Hepatocyte (in vitro differentiated cells): ENCODE measurements at regions not wholly inside any gene's neighbourhood (a gene's known extent, or its start where the extent isn't known, plus 50 kb on each side); places are given as distances from the start of the nearest gene placed in this dataset.

Source experiments
- DNase-seq: peaks from one replicate; pipeline ENCODE4 v3.0.0-alpha.2; 2016; ENCODE audit warnings: low spot score
- H2AFZ ChIP-seq: fragments of 200-600 bp; sonication (generic); 2 replicates; pipeline ENCODE4 v1.6.0; 2016; ENCODE audit warnings: antibody characterized with exemption, mild to moderate bottlenecking
- H3K27ac ChIP-seq: fragments of 200-600 bp; sonication (generic); 2 replicates; pipeline ENCODE4 v1.5.1; 2016; ENCODE audit warnings: mild to moderate bottlenecking
- H3K27me3 ChIP-seq: fragments of 200-600 bp; sonication (generic); 2 replicates; pipeline ENCODE4 v1.6.1; 2016
- H3K36me3 ChIP-seq: fragments of 200-600 bp; sonication (generic); replicated peaks from 2 replicates; pipeline ENCODE4 v1.5.1; 2016; ENCODE audit warnings: low read depth; ENCODE audit not compliant: insufficient read depth
- H3K4me1 ChIP-seq: fragments of 200-600 bp; sonication (generic); 2 replicates; pipeline ENCODE4 v1.5.1; 2016; ENCODE audit warnings: mild to moderate bottlenecking, moderate library complexity; ENCODE audit not compliant: insufficient read depth
- H3K4me2 ChIP-seq: fragments of 200-600 bp; sonication (generic); 2 replicates; pipeline ENCODE4 v1.6.0; 2016
- H3K4me3 ChIP-seq: fragments of 200-600 bp; sonication (generic); 2 replicates; pipeline ENCODE4 v1.5.1; 2016; ENCODE audit warnings: mild to moderate bottlenecking
- H3K79me2 ChIP-seq: fragments of 200-600 bp; sonication (generic); 2 replicates; pipeline ENCODE4 v1.6.0; 2017; ENCODE audit warnings: mild to moderate bottlenecking
- H3K9me2 ChIP-seq: fragments of 200-600 bp; sonication (generic); replicated peaks from 2 replicates; pipeline ENCODE4 v1.6.0; 2017; ENCODE audit warnings: mild to moderate bottlenecking; ENCODE audit not compliant: insufficient read depth
- H3K9me3 ChIP-seq: fragments of 200-600 bp; sonication (generic); 2 replicates; pipeline ENCODE4 v1.5.1; 2016; ENCODE audit warnings: low read depth, mild to moderate bottlenecking
- H4K20me1 ChIP-seq: fragments of 200-600 bp; sonication (generic); 2 replicates; pipeline ENCODE4 v1.6.0; 2016; ENCODE audit warnings: mild to moderate bottlenecking; ENCODE audit not compliant: insufficient read depth, poor library complexity, severe bottlenecking
- CTCF ChIP-seq: fragments of 200-600 bp; sonication (generic); IDR thresholded peaks from 2 replicates; pipeline ENCODE4 v1.5.1; 2016; ENCODE audit warnings: antibody characterized with exemption, mild to moderate bottlenecking; ENCODE audit not compliant: poor library complexity
- EZH2 ChIP-seq: fragments of 200-600 bp; sonication (generic); IDR thresholded peaks from 2 replicates; pipeline ENCODE4 v1.6.1; 2016; ENCODE audit warnings: antibody characterized with exemption, mild to moderate bottlenecking, borderline replicate concordance
- EZH2phosphoT487 ChIP-seq: fragments of 200-600 bp; sonication (generic); IDR thresholded peaks from one replicate; pipeline ENCODE4 v1.6.1; 2018; ENCODE audit warnings: antibody characterized with exemption, mild to moderate bottlenecking, low read depth, moderate library complexity; ENCODE audit not compliant: unreplicated experiment, severe bottlenecking
- WGBS: methylation state at CpG from one replicate; pipeline ENCODE4 v1.1.6; 2016; ENCODE audit warnings: low lambda C conversion rate; ENCODE audit errors: missing lambda C conversion rate; 5-methylcytosine and 5-hydroxymethylcytosine counted together

DNA sequence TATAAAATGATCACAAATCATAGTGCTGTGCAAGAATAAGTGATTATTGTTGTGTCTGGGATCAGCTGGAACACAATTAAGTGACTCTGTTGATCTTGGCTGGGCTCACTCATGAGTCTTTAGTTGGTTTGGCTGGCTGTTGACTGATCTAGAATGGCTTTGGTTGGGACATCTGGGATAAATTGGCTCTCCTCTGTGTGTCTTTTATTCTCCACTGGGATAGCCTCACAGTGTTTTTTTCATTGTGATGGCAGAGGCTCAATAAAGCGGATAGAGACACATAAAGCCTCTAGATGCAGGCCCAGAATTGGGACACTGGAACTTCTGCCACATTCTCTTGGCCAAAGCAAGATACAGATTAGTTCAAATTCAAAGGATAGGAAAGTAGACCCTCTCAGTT is 735.6 kb downstream of the PDCD6IP start:
- TF ChIP-seq CTCF (no peak), EZH2phosphoT487 (no peak), EZH2 (no peak)
- Histone ChIP-seq H3K36me3 (no peaks in the 10 kb centered on the region), H3K4me2 (no peak overlapping the region), H3K4me3 (no peak overlapping the region), H3K9me2 (no peaks in the 10 kb centered on the region), H3K4me1 (no peaks in the 10 kb centered on the region), H3K27ac (no peak overlapping the region), H3K79me2 (no peaks in the 10 kb centered on the region), H4K20me1 (no peaks in the 10 kb centered on the region), H3K9me3 (no peaks in the 10 kb centered on the region), H2AFZ (no peak overlapping the region), H3K27me3 (no peaks in the 10 kb centered on the region)
- WGBS: 82% methylated on average over 1 of the region's 1 CpG
- no peak for DNase-seq

DNA sequence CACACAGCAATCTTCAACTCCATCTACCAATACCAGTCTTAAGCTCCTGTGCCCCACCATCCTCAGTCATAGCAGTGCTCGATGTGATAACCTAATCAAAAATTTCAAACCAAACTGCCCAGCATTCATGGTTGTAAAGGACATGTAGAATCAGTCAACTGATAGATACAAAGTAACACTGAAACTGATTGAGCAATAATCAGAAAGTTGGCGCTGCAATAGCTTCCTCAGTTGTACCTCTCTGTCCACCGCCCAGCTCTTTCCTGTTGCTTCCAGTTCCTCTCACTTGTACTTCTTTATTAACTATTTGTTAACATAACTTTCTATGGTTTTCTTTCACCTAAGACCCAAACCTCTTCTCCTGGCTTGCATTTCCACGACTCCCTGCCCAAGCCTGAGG is 745.7 kb downstream of the PDCD6IP start:
- no peak for DNase-seq
- Histone ChIP-seq H2AFZ (no peak overlapping the region), H3K9me2 (no peaks in the 10 kb centered on the region), H3K36me3 (no peaks in the 10 kb centered on the region), H4K20me1 (no peaks in the 10 kb centered on the region), H3K79me2 (no peaks in the 10 kb centered on the region), H3K4me3 (no peak overlapping the region), H3K9me3 (no peaks in the 10 kb centered on the region), H3K27me3 (no peaks in the 10 kb centered on the region), H3K27ac (no peak overlapping the region), H3K4me2 (no peak overlapping the region), H3K4me1 (no peaks in the 10 kb centered on the region)
- TF ChIP-seq CTCF: no peak
- TF ChIP-seq EZH2: no peak
- TF ChIP-seq EZH2phosphoT487: no peak
- 92% methylated on average over 4 of the region's 4 CpGs for WGBS

DNA sequence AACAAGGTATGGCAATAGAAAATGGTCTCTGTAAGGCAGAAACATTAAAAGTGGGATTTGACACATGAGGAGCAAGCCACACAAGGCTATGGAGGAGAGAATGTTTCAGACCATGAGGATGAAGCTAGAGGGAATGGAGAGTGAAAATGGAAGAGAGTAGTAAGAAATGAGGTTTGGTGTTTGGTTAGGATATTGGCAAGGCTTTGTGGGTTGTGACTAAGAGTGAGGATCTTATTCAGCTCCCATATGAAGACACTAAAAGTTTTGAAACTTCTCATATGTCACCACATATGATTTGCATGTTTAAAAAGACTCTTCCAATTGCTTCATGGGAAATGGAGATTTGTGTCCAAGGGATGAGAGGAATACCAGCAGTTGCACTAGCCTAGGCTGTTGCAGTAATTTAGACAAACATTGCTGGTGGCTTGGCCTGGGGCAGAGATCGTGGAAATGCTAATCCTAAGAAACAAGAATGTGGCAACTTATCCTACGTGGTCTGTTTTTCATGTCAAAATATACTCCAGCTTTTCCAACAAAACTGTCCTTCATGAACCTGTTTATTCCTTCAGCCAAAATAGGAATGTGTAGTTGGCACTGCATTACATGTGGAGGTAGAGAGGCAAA is 749.0 kb downstream of the PDCD6IP start:
- no peaks in the 10 kb centered on the region for H3K9me3 ChIP-seq
- no peaks in the 10 kb centered on the region for H3K79me2 ChIP-seq
- DNase-seq: no peak
- no peaks in the 10 kb centered on the region for H3K9me2 ChIP-seq
- no peak overlapping the region for H2AFZ ChIP-seq
- H3K27me3 ChIP-seq: no peaks in the 10 kb centered on the region
- H4K20me1 ChIP-seq: no peaks in the 10 kb centered on the region
- no peak overlapping the region for H3K4me3 ChIP-seq
- 76% methylated on average over 2 of the region's 2 CpGs for WGBS
- no peaks in the 10 kb centered on the region for H3K4me1 ChIP-seq
- no peak overlapping the region for H3K4me2 ChIP-seq
- H3K27ac ChIP-seq: no peak overlapping the region
- no peaks in the 10 kb centered on the region for H3K36me3 ChIP-seq
- TF ChIP-seq EZH2: no peak

DNA sequence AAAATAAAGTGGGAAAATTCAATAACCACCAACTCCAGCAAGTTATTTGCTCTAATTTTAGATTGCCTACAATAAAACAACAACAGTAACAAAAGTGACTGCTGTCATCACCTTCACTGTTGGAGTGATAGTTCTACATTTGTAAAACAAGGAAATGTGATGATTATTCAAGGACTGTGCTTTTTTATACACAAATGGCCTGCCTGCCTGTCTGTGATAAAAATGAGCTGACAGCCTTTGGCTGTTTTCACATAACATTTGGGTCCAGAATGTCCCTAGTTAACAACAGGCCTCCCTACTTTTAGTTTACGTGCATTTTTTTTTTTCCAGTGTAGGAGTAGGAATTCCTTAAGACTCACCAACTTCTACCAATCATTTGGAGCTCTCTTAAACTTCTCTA is 768.8 kb downstream of the PDCD6IP start:
- H3K4me1 ChIP-seq: no peaks in the 10 kb centered on the region
- no peaks in the 10 kb centered on the region for H3K9me2 ChIP-seq
- H3K4me3 ChIP-seq: no peak overlapping the region
- no peaks in the 10 kb centered on the region for H3K9me3 ChIP-seq
- H3K27ac ChIP-seq: no peak overlapping the region
- H3K4me2 ChIP-seq: no peak overlapping the region
- H4K20me1 ChIP-seq: no peaks in the 10 kb centered on the region
- H2AFZ ChIP-seq: no peak overlapping the region
- 71% methylated on average over 1 of the region's 1 CpG for WGBS
- TF ChIP-seq EZH2phosphoT487 (no peak), EZH2 (no peak), CTCF (no peak)
- H3K36me3 ChIP-seq: no peaks in the 10 kb centered on the region
- no peaks in the 10 kb centered on the region for H3K79me2 ChIP-seq
- no peaks in the 10 kb centered on the region for H3K27me3 ChIP-seq
- no peak for DNase-seq
